ENCODE measurements at regions not wholly inside any gene's neighbourhood (a gene's known extent, or its start where the extent isn't known, plus 50 kb on each side); places are given as distances from the start of the nearest gene placed in this dataset.

DNA sequence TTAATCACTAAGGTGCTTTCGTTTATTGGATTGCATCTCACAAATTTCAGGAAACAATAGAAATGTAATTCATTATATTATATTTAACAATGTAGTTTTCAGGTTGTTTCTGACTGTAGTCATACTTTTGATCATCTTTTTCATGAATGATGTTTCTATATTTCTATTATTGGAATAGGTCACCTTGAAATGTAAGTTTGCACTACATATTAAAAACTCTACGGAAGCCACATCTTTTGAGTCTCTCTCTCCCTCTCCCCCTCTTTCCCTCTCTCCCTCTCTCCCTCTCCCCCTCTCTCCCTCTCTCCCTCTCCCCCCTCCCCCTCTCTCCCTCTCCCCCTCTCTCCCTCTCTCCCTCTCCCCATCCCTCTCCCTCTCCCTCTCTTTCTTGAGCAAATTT is 131.3 kb upstream of the FBXL4 start:
- no peak for DNase-seq (ENCODE audit: low read depth in 3 of 3, low spot score in 1 of 3)

DNA sequence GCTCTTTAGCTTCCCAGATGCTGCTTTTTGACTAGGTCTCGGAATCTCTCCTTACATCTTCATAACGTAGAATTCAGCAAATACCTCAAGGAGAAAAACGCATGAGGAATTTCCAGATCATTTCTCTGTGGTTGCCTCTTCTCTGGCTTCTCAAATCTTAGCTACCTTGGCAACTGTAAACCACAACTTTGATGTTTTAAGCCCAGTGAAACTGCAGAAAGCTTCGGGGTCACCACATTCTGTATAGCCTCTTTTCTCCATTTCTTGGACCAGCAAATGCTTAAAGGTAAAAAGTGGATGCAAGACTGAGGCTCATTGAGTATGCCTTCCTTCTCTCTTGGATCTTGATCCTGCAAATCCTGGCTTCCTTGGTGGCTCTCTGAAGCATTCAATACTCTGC is 125.5 kb upstream of the FBXL4 start:
- DNase-seq (ENCODE audit: low read depth in 3 of 3, low spot score in 1 of 3), result no peak

DNA sequence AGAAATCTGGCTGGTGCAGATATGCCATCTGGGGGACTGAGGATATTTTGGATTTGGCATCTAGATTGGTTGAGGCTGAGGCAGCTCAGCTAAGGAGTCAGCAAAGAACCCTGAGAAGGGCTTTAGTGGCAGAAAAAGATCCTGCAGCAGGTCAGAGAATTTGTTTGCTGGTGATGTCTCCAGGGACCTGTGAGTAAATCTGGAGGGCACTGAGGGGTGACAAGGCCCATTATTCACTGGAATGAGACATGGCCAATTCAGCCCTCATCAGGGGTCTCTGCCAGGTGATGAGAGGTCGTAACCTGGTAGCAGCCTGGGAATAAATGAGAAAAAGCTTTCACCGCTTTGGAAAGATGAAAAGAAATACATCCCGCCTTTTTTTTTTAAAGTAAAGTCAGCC is 118.3 kb upstream of the FBXL4 start:
- DNase-seq (ENCODE audit: low read depth in 3 of 3, low spot score in 1 of 3), result no peak

DNA sequence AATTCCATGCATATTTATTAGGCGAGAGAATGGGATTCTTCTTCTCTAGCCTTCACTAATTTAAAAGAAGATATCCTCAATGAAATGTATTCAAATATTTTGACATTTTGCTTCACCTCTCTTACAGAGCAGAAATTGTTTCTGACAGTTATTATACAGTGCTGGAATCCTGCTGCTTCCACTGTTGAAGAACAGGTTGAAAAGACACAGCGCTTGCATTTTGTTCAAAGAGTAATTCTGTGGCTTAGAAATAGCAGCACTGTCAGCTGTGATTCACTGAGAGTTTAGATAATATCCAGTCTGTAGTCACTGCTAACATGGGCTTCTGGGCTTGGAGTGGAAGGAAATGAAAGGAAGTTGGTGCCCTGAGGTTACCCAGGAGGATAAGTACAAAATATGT is 117.1 kb upstream of the FBXL4 start:
- DNase-seq (ENCODE audit: low read depth in 3 of 3, low spot score in 1 of 3), result no peak

DNA sequence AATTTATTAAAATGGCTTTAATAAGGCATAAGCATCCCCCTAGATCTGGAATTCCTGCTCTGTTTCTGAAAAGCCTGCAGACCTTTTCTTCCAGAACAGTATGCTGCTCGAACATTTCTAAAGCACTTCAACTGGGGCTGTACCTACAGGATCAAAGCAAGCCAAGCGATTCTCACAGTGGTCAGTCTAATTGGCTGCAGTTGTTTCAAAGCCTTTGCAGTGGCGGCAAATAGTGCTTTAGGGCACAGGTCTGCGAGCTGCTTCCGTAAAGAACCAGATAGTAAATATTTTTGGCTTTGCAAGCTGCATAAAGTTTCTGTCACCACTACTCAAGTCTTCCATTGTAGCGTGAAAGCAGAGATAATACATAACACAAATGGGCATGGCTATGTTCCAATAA is 88.9 kb upstream of the FBXL4 start:
- DNase-seq (ENCODE audit: low read depth in 3 of 3, low spot score in 1 of 3), result no peak

DNA sequence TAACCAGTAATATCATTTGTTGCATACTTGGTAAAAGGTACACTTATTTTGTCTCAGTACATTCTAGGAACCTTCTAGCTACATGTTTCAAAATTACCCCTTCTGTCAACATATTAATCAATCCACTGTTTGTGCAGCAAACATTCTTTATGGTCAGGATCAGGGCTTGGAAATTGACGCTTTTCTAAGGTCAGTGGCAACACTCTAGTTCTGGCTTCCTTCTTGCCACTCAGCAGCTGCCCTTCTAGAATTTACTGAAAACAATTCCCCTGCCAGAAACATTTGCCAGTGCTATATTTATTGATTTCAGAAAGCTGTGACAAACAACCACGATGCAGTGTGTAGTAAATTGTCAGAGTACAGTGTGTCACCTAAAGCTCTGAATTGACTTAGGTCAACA is 84.7 kb upstream of the FBXL4 start:
- DNase-seq (ENCODE audit: low read depth in 3 of 3, low spot score in 1 of 3), result no peak

DNA sequence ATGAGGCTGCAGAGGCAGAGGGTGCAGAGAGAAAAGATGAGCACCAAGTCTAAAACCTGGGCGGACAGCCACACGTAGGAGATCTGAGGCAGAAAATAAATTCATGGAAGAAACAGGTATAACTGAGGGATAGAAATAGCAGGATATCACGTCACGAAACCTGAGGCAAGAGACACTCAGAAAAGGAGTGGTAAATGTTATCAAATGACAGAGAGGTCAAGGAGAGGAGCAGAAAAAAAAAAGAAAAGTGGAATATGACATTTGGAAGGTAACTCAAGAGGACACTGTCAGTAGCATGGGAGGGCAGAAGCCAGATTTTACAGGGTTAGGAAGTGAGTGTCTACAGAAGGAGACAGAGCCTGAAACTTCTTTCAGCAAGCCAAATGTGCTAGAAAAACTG is 84.2 kb upstream of the FBXL4 start:
- no peak for DNase-seq (ENCODE audit: low read depth in 3 of 3, low spot score in 1 of 3)

DNA sequence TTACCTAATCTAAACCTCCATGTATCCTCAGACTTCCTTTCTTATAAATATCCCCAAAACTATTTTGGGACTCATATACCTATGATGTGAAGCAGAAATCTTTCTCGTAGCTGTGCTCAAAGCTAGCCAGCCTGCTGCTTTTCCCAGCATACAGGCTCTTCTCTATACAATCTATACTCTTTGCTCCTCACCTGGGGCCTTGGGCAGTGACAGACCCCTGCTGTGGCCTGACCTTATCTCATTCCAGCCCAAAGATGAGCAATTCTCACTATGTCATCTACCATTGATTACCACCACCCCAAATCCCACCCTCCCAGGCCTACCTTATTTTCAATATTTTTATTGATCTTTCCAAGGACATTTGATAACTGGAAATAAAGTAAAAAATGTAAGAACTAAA is 83.2 kb upstream of the FBXL4 start:
- no peak for DNase-seq (ENCODE audit: low read depth in 3 of 3, low spot score in 1 of 3)

DNA sequence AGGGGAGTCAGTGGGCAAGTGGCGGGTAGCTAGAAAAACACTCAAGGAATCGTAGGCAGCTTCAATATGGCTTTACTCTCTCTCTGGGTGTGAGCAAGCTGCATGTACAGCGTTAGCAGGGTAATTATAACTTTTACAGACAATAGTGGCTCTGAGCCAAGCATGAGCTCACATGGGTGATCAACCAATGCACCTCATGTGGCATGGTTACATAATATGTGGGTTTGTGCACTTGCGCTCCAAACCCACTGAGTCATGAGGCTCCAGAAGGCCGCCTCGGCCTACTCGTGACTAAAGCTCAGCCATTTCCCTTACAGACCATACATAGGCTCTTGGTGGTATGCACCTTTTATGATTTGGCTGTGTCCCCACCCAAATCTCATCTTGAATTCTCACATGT is 78.4 kb upstream of the FBXL4 start:
- no peak for DNase-seq (ENCODE audit: low read depth in 3 of 3, low spot score in 1 of 3)

DNA sequence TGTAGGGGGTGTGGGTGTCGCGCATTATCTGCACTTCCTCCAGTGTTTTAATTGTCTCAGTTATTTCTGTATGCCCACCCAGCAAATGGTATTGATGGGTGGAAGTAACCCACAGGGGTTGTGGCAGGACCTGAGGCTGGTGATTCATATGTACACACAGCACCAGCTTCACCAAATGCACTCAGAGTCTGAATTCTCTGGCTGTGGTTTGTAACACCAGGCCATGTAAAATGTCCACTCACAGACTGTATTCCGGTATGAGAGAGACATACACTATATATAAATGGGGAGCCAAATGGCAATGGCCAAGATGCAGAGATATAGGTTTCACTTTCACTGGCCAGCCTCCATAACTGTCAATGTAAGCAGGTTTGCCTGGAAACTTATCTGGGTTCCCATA is 76.3 kb upstream of the FBXL4 start:
- no peak for DNase-seq (ENCODE audit: low read depth in 3 of 3, low spot score in 1 of 3)

DNA sequence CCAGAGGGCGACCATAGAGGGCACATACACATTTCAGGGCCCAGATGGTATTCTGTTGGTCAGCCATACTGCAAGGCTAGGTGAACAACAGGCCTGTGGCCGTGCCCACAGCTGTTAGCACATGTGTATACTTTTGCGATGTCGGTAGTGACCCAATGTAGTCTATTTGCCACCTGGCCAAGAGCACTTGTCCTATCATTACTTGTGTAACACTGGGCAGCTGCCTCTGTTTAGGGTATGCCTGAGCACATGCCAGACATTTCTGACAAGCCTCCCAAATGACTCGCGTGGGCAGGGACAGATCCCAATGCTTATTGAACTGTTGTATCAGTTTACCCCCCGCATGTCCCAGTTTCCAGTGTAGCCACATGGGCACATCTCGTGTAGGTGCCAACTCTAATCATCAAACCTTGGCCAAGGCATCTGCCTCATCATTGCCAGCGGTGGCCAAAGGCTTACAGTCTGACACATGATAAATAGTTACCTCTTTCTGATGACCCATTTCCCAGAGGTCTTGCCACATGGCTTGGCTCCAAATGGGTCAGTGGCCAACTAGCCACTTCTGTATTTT is 74.4 kb upstream of the FBXL4 start:
- DNase-seq (ENCODE audit: low read depth in 3 of 3, low spot score in 1 of 3), result no peak

DNA sequence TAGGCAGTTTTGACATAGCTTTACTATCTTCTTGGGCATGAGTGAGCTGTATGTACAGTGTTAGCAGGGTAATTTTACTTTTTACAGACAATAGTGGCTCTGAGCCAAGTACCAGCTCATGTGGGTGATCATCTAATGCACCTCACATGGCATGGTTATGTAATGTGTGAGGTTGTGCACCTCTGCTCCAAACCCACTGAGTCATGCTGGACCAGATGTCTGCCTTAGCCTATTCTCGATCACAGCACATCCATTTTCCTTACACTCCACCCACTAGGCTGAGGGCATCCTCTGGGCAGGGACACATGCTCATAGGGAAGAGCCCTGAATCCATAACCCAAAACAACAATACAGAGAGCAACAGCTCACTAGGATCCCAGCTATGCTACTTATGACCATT is 71.6 kb upstream of the FBXL4 start:
- no peak for DNase-seq (ENCODE audit: low read depth in 3 of 3, low spot score in 1 of 3)

DNA sequence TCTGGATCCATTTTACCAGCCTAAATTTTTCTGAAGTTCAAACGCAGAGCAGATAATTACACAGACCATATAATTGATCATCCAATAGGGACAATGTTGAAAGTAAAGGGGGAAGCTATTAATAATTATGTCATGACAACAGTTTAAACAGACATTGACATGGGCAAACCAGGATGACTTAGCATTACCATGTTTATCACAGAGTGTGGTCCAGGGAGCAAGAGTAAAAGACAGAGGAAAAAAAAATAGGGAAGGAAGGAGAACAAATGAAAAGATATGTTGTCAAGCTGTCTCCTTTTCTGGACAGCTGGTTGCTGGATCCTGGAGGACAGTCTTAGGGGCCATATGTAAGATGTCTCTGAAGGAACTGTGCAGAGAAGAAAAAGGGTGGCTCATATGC is 69.4 kb upstream of the FBXL4 start:
- DNase-seq (ENCODE audit: low read depth in 3 of 3, low spot score in 1 of 3), result no peak

DNA sequence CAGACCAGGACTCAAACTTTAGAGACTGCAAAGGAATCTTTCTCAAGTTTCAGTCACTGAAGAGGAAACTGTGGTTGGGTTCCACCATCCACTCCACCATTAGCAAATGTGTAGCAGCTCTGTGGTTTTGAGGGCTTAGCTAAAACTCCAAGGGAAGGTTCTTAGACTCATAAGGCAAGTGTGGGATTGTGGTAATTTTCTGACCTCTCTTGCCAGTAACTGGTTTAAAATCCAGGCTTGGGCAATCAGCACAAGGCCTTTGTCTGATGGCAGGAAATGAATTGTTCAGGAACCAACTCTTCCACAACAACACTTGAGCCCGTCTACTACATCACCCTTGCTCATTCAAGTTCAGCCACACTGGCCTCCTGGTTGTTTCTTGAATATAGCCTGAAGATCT is 68.6 kb upstream of the FBXL4 start:
- DNase-seq (ENCODE audit: low read depth in 3 of 3, low spot score in 1 of 3), result no peak

DNA sequence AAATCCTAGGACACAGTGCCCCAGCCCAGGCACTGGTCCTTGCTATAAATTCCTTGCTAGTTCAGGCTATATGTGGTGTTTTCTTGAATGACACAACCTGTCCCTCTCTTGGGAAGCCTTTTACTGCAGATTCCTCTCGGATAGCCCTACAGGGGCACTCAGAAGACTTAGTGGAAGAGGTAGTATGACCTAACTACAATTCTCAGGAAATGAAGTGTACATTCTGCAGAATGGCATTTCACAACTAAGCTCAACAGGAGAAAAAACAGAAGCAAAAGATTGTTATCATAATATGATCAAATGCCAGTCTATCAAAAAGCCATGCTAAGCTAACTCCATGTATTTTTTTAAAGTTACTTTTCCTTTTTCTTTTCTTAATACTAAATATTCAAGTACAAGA is 66.3 kb upstream of the FBXL4 start:
- no peak for DNase-seq (ENCODE audit: low read depth in 3 of 3, low spot score in 1 of 3)

DNA sequence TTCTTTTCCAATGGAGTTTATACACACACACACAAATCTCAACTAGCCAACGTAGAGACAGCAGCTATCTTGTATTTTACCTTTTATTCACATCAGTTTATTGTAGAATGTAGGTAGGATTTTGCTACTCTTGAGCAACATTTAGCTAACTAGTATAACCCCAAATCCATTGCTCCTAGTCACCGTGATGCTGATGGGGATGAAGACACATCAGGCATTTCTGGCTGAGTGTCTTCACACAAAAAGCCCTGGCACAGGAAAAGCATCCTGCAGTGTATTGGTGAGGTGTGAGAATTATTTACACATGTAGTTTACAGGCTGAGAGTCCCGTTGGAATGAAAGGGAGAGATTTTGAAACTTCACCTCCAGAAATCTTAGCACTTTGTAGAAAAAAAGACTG is 65.9 kb upstream of the FBXL4 start:
- no peak for DNase-seq (ENCODE audit: low read depth in 3 of 3, low spot score in 1 of 3)

DNA sequence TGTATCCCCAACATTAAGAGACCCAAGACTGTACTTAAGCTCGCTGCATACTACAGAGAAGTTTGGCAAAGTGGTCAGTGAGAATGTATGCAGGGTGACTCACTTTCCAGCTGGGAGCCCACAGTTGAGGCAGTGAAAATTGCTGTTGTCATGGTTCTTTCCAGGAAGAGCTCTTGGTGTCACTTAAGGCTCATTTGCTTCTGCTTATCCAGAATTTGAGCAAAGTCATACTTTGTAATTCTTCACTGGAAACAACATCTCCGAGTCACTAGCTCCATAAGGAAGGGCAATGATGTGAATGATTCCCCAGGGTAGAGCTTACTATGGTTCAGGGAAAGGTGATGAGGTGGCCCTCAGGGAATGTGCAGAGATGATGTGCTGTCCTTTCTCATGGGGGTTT is 65.4 kb upstream of the FBXL4 start:
- no peak for DNase-seq (ENCODE audit: low read depth in 3 of 3, low spot score in 1 of 3)

DNA sequence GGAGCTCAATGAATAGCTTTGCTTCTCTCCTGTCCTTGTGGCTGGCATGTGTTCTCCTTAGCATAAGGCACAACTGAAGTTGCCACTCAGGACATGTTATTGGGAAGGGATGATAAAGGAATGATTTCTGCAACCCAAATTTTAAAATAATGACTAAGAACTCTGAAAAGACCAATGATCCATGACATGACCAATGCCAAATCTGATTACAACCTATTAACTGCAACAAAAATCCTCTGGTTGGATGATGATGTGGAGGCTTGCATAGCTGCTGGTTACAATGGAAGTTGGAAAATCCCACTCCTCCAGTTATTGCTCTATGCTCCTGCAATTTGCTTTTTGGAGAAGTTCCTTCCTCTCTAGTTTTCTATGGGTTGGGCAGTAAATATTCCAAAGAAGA is 63.4 kb upstream of the FBXL4 start:
- DNase-seq (ENCODE audit: low read depth in 3 of 3, low spot score in 1 of 3), result no peak

DNA sequence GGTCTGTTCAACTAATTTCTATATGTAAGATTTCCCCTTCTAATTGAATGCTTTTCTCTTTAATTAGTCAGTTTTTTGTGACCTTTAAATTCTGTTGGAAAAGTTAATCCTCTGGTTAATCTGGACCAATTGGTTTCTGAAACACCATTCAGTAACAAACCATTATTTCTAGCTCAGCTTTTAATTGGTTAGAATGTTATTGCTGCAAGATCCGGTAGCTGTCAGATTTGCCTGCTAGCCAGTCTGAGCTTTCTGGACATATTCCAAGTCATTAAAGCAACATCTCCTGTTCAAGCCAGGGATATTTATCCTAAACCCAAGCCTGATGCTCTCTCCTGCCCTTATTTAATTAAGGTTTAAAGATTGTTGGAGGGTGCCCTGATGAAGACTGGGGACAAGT is 55.1 kb upstream of the FBXL4 start:
- DNase-seq (ENCODE audit: low read depth in 3 of 3, low spot score in 1 of 3), result no peak

DNA sequence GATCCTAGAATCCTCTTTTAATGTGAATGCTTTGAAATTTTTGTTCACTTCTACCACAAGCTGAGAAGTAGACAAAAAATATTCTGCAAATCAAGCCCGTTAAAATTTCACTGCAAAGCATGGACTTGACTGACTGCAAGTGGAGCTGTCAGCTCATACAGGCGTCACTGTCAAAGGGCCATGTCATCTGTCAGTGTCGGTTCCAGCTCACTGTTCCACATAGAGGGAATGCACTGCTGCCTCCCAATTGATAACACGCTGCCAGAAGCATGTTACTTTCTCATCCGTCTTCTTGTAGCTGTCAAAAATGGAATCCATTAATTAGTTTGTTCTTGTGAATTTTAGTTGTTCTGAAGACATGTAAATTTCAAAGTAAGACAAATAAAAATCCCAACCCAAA is 50.4 kb upstream of the FBXL4 start:
- DNase-seq (ENCODE audit: low read depth in 3 of 3, low spot score in 1 of 3), result no peak

Measured in stimulated activated CD4-positive, alpha-beta T cell treated with anti-CD3 and anti-CD28 coated beads, TNF-alpha, amount 100 ng/mL, for 1 hour (primary cell).